ENCODE measurements at regions not wholly inside any gene's neighbourhood (a gene's known extent, or its start where the extent isn't known, plus 50 kb on each side); places are given as distances from the start of the nearest gene placed in this dataset.
A peak's percentile ranks its signal among the peaks of the same experiment; 100 is the strongest.

DNA sequence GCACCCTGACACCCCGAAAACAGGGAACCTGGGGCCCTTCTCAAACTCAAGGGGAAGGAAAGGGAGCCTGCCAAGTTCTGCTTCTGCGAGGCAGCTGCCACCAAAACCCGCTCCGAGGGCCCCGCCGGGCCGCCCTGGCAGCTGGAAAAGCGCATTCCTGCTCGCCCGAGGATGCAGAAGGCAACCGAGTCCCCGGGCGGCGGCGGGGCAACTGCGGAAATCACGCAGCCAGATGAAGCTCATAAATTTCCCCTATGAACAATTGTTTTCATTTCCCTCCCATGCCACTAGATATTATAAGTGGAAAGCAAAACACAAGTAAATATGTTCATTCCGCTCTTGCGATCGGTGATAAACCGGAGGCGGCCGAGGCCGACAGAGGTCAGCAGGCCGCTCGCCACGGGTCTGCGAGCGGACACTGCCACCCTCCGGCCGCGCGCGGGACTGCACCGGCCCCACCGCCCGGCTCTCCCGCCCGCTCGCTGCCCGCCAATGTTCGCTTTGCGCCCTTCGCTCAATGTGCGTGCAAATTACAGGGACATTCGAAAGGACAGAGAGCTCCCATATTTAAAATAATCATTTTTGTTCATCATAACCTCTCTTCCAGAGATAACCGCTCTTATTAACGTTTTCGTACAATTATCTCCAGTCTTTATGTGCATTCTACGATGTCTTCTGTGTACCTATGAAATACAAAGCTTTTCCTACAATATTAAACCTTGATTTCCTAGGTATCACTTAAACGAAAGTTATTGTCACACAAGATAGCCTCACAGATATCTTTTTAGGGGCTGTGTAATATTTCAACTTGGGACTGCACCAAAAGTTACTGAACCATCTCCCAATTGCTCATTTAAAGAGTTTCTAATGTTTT is 120.8 kb upstream of the ZNF507 start:
- DNase-seq, result peak; percentile 57

- no peak for DNase-seq
Measured at GRCh38 chr19:32227561-32228165, 117.7 kb upstream of the ZNF507 start.

DNA sequence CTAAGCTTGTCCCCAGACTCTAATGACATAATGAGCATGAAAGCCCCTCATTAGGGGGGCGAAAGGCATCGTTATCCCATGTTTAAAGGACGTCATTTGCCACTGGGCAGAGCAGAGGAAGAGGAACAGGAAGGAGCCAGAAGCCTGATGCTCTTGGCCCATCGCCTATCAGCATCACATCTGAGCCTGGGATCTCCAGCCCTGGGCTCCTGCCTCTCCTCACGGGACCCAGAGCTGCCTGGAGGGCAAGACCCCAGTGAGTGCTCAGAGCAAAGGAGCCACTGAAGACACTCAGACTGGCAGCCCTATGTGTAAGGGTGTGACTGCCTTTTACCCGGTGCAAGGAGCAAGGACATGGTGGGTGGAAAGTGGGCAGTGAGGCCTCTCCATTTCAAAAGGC is 115.0 kb upstream of the ZNF507 start:
- no peak for DNase-seq

DNA sequence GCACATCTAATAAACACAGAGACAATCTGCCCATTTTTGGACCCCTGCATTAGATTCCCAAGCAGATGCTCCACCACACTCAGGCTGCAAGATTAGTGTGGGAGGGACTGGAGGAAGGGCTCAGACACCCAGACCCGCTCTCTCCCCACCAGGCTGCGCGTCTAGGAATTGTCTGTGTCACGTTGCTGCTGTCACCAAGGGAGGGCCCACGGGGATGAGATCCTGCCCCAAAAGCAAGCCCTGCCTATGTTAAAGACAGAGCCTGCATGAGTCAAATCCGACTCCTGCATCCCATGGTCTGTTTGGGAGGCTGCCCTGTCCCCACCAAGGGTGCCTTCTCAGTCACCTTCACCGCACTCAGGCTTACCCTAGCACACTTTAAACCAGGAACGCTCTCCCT is 114.4 kb upstream of the ZNF507 start:
- no peak for DNase-seq

DNA sequence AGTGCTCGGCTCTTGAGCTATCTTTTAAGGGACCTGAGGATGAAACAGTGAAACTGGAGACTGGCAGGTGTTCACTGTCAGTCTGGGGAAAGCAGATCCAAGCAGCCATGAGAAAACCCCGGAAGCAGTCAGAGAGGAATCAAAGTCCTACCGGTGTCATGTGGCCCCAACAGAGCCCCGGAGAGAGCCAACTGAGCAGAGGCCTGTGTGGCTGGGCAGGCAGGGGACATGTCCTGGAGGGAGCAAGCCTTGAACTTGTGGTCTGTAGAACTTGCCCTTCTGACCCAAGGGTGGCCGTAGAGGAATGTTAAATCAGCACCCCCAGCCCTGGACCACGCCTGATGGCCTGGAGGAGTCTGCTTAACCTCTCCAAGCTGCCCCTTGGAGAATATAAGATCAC is 113.7 kb upstream of the ZNF507 start:
- no peak for DNase-seq

DNA sequence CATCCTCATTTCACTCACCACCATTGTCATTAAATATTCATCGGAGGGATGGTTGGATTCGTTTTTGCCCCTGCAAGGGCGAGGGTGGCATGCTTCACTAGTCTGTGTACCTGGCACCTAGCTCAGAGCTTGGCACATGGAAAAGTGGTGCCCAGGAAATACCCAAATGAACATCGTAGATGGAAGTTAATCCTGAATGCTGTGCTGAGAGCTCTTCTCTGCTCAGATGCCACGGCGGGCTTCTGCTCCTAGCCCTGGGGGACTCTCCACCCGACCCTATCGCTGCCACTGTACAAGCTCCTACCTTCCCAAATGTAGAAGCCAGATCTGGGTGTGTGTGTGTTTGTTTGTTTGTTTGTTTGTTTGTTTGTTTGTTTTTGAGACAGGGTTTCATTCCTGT is 113.0 kb upstream of the ZNF507 start:
- DNase-seq, result no peak

DNA sequence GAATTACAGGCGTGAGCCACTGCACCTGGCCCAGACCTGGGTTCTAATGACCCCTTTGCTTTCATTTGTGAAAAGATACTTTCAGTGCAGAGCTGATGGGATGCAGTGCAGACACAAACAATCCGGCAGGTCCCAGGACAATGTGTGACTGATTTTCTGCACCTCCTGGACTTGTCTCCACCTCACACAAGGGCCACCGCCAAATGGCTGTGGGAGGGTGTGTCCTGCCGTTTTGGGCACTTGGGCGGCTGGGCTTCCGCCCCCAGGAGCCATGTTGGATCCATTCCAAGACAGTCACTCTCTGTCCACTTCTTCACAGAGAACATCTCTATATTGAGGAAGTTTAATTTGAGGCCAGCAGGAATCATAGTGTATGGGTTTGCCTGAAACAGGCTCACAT is 112.3 kb upstream of the ZNF507 start:
- no peak for DNase-seq

GRCh38 chr19:32233885-32234284 is 111.5 kb upstream of the ZNF507 start:
- DNase-seq, result no peak

DNA sequence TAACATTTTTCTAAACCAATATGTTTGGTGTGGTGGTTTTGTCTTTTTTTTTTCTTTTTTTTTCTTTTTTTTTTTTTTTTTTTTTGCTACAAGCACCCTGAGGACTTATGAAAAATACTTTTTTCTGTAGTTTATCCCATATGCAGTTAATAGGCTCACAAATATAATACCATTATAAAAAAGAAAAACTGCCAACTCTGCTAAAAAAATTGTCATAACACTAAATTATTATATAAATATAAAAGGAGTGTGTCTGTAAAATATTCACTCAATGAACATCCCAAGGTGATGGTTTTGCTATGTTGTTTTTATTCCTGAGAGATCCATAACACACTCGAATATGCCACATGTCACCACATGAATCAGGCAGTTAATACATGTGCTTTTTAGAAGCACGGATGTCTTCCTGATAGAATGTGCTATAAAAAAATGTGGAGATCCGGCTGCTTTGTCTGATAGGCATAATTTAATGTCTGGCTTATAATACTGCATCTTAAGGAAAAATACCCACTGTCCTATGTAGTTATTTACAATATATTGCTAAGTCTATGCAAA is 110.7 kb upstream of the ZNF507 start:
- DNase-seq, result no peak

DNA sequence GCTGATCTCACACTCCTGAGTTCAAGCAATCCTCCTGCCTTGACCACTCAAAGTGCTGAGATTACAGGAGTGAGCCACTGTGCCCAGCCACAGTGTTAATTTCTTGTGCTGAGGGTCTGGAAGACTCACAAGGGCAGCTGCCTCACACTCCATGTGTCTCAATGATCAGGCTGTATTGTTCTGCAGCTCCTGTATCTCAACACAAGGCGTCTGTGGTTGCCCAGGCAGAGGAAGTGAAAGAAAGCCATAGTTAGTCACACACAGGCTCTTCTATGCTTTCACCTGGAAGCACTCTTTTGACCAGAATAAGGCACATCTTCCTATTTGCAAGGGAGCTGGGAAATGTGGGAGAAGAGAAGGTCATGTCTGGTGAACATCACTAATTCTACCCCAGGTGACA is 107.3 kb upstream of the ZNF507 start:
- DNase-seq, result no peak

DNA sequence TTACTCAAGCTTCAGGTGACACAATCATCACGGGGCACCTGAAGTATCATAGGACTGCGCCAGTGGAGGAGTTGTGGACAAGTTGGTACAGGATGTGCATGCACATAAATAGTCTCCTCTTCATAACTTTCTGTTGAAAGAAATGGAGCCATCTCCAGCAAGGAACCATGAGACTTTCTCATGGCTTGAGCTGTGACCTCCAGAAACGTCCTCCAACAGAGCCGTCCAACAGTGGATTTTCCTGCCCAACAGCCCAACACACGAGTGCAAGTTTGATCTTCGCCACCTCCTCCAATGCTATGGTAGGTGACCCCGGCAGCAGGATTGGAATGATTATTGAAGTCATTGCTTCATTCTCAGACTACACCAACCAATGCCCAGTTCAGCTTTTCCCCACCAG is 105.1 kb upstream of the ZNF507 start:
- no peak for DNase-seq

DNA sequence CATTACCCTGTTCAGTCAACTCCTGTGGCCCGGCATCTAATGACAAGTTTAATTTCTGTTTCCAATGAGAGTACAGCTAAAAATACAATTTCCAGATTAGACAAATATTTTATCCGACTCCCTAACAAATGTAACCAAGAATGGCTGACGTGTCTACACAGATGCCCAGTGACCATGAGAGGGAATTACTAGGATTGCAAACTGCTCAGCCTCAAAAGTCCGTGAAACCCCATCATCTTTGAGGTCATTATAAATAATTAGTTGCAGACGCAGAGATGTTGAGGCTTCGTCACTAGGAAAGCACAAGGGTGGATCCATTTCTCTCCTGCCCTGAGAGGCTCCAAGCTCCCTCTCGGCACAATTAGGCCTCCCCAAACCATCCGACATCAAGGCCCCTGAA is 104.1 kb upstream of the ZNF507 start:
- DNase-seq, result no peak

GRCh38 chr19:32241932-32242710 is 103.3 kb upstream of the ZNF507 start:
- DNase-seq, result no peak

GRCh38 chr19:32246006-32246405 is 99.4 kb upstream of the ZNF507 start:
- DNase-seq, result no peak

- DNase-seq, result no peak
Measured at GRCh38 chr19:32251634-32252332, 93.6 kb upstream of the ZNF507 start.

GRCh38 chr19:32252333-32252669 is 93.1 kb upstream of the ZNF507 start:
- no peak for DNase-seq

- DNase-seq, result no peak
Measured at GRCh38 chr19:32253683-32254508, 91.5 kb upstream of the ZNF507 start.

GRCh38 chr19:32254509-32254890 is 90.9 kb upstream of the ZNF507 start:
- DNase-seq, result no peak

DNA sequence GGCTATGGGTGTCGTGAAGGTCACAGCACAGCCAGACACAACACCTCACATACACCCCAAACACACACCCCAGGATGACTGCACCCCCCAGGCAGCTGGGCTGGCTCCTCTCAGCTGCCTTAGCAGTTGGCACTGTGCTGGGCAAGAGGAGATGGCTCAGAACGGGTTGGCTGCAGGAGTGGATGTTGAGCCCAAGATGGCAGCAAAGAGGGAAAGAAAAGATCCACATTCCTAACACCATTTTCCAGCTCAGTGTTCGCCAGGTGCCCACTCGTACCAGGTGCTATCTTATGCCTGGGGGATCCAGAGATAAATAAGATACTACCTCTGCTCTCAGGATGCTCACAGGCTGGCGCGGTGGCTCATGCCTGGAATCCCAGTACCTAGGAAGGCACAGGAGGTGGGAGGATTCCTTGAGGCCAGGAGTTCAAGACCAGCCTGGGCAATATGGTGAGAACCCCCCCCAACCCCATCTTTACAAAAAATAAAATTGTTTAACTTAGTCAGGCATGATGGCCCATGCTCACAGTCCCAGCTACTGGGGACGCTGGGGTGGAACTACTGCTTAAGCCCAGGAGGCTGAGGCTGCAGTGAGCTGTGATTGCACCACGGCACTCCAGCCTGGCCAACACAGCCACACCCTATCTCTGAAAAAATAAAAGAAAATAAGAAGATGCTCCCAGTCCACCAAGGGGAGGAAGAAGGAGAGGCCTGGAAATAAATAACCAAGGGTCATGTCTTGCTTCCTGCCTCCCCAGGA is 89.7 kb upstream of the ZNF507 start:
- no peak for DNase-seq

DNA sequence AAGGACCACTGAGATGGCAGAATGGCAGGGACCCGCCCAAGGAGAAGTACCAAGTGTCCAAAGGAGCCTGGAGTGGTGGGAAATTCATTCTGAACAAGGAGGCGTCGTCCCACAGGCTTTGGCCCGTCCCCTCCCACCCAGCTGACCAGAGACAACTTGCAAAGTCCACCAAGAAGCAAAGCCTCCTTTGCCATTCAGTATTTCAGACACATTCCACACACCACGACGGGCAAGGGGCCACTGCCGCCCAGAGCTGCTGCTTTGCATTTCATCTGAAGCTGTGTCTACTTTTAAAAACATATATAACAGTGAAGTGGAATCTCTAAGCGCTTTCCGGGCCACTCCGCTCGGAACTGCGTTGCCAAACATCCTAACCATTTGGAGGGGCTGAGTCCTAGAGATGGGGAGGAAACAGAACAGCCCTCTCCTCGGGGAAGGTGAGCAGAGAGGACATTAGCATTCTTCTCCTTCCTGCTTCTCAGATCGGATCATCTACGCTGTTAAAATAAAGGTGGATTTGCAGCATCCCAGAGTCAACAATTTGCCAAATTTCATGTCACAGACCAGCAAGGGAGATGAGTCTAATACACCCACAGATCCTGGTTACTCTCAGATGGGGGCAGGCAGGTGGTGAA is 89.0 kb upstream of the ZNF507 start:
- no peak for DNase-seq
